OCI-LY7 (cell line): ENCODE measurements at regions not wholly inside any gene's neighbourhood (a gene's known extent, or its start where the extent isn't known, plus 50 kb on each side); places are given as distances from the start of the nearest gene placed in this dataset.

Source experiments
- EZH2phosphoT487 ChIP-seq: fragments of 200-600 bp; sonication (generic); IDR thresholded peaks from 2 replicates; pipeline ENCODE4 v1.6.1; 2018; ENCODE audit warnings: low read depth, borderline replicate concordance, mild to moderate bottlenecking, mixed run types, antibody characterized with exemption, low read length, moderate library complexity, mixed read lengths
- TF ChIP-seq, protein P1 (sequence below): fragments of 200-600 bp; sonication (generic); conservative IDR thresholded peaks from 2 replicates; pipeline ENCODE4 v1.5.1; 2014; ENCODE audit warnings: mild to moderate bottlenecking, antibody characterized with exemption, low read length, moderate library complexity, mixed read lengths

DNA sequence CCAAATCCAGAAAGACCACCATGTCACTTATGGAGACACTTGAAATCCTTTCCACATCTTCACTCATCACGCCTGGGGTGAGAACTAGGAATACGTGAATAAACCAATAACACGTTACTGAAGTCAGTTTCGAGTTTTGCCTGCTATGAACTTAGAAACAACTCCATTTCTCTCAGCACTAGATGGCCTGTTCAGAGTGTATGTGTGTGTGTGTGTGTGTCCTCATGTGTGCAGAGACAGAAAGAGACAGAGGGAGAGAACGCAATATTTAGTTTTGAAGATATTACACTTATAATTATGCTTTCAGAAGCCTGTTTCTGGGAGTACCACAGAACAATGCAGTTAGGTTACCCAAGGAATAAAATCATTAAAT is 81.2 kb upstream of the CCN6 start:
- TF ChIP-seq, protein P1, sequence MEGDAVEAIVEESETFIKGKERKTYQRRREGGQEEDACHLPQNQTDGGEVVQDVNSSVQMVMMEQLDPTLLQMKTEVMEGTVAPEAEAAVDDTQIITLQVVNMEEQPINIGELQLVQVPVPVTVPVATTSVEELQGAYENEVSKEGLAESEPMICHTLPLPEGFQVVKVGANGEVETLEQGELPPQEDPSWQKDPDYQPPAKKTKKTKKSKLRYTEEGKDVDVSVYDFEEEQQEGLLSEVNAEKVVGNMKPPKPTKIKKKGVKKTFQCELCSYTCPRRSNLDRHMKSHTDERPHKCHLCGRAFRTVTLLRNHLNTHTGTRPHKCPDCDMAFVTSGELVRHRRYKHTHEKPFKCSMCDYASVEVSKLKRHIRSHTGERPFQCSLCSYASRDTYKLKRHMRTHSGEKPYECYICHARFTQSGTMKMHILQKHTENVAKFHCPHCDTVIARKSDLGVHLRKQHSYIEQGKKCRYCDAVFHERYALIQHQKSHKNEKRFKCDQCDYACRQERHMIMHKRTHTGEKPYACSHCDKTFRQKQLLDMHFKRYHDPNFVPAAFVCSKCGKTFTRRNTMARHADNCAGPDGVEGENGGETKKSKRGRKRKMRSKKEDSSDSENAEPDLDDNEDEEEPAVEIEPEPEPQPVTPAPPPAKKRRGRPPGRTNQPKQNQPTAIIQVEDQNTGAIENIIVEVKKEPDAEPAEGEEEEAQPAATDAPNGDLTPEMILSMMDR, result no peak
- TF ChIP-seq EZH2phosphoT487, result no peak
